Activated naive CD4-positive, alpha-beta T cell treated with anti-CD3 and anti-CD28 coated beads, Interleukin-2, amount 50 U/mL, for 16 hours (primary cell): ENCODE measurements at regions not wholly inside any gene's neighbourhood (a gene's known extent, or its start where the extent isn't known, plus 50 kb on each side); places are given as distances from the start of the nearest gene placed in this dataset.

ENCODE experiments used
- DNase-seq: peaks from one replicate; pipeline ENCODE4 v3.0.0-alpha.2; 2020

DNA sequence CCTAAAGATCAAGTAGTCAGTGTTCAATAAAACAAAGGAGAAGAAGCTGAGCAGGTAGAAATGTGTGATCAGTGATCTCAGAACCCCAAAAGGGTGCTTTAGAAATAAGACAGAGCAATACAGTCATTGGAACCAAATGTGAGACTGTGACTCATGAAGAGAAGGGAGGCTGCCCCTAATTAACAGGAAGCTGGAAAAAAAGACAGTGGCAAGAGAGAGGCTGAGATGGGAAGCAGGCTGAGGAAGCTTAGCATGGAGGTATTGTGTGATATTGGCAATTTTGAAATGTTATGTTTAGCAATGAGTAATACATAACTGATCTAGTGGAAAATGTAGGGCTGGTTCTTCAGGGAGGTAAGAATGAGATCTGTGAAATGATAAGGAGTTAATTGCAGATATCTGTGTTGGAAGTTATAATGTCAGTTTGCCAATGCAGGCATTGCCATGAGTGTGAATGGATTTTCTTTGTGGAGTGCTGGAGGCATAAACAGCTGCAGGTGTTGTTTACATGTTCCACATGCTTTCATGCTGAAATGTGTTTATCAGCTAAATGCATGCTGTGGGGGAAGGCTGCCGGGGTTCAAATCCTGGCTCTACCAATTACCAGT is 90.6 kb upstream of the CACNA1E start:
- DNase-seq, result no peak

DNA sequence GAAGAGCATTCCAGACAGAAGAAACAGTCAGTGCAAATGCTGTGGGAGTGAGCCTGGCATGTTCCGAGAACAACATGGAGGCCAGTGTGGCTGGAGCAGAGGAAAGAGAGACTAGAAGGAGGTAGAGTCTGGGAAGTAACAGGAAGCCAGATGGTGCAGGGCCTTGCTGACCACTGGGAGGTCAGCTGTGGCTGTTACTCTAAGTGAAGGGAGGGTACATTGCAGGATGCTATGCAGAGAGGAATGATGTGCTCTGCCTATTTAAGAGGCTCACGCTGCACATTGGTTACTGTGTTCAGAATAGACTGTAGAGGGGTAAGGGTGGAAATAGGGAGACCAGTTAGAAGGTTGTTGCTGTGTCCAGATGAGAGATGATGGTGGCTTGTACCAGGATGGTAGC is 88.6 kb upstream of the CACNA1E start:
- DNase-seq, result no peak

DNA sequence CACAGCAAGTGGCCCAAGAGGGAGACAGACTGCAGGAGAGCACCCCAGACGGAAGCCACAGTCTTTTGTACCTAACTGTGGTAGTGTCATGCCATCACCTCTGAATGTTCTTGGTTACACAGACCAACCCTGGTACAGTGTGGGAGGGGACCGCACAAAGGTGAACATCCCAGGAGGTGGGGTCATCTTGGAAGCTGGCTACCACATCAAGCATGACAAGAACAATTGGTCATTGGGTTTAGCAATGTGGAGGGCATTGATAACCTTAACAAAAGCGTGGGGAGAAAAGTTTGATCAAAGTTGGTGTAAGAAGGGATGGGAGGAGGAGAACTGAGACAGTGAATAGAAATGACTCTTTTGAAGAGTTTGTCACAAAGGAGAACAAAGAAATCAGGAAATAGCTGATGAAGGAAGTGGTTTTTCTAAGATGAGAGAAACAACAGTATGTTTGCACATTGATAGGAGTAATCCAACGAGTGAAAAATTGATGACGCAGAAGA is 87.1 kb upstream of the CACNA1E start:
- peak; percentile 40 for DNase-seq

DNA sequence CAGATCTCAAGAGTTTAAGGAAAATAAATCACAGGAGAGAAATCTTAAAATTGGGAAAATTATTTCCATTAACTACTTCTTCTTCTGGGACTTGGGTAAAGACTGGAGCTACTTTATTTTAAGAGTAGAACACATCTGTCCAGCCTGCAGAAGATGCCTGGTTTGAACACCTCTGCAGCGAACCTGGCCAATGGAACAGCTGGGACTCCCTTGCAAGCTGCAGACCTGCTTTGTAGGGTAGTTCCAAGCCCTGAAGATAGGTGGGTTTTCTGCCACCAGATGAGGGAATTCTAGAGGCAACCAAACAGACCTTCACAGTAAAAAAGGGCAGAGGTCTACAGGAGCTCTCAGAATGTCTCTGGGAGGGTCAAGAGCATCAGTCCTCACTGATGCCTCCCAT is 86.5 kb upstream of the CACNA1E start:
- DNase-seq, result no peak

DNA sequence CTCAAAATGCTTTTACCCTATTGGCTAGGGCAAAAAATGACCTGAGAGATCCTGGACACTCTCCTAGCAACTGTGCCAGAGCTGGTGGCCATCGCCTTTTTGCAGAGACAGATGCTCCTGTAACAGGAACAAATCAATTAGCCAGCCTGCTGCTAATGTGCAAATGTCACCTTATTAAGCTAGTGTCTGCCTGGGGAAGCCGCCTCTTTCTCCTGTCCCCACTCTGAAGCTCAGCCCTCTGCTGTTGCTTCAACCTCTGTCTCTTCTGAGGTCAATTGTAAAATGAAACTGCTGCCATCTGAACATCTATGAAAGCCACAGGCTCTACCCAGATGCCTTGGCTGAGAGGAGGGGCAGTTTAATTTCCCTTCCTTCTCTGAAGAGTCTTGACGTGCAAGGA is 85.5 kb upstream of the CACNA1E start:
- no peak for DNase-seq

DNA sequence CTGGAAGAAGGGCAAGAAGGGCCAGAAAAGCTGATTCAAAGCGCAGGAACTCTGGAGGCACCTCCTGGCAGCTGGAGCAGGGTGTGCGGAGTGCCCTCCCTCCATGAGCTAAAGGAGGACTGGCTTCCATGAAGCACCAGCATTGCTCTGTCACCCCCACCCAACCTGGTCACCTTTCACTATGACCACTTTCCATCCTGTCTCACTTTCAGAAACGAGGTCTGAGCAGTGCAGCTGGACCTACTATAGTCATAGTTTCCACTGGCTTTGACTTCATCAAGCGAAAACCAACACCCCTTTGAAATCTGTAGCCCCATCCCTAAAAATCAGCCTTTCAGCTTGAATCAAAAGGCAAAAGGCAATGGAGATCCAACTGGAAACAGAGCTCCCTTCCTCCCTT is 84.8 kb upstream of the CACNA1E start:
- DNase-seq, result no peak

DNA sequence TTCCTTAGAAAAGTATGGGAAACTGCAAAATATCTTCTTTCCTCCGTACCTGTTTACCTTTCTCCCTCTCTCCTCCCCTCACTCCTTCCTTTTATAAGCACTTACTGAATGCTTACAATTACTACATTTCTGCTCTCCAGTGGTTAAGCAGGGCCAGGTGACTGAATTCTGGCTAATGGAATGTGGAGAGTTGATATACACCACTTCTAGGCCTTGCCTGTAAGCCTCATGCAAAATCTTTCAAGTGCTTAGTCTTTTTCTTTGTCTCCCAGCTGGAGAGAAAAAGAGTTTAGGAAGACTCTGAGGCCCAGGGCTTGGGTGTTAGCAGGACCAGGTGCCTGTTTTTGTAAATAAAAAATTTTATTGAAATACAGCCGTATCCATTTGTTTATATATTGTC is 77.7 kb upstream of the CACNA1E start:
- DNase-seq, result no peak

DNA sequence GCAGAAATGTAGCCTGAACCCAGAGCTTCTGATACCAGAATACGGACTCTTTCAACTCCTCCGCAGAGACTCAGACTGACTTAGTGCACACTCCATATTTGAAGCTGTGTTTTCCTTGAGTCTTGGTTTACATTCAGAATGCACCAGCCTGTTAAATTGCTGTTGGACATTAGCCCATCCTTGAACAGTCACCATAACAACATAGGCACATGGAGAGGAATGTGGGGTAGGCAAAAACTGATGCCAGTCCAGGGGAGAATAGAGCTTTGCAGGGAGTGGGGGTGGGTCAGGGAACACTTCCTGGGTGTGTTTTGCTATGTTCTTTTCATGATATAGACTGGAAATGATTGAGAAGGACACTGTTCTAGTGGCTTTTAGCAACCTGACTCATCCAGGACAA is 76.3 kb upstream of the CACNA1E start:
- DNase-seq, result no peak

DNA sequence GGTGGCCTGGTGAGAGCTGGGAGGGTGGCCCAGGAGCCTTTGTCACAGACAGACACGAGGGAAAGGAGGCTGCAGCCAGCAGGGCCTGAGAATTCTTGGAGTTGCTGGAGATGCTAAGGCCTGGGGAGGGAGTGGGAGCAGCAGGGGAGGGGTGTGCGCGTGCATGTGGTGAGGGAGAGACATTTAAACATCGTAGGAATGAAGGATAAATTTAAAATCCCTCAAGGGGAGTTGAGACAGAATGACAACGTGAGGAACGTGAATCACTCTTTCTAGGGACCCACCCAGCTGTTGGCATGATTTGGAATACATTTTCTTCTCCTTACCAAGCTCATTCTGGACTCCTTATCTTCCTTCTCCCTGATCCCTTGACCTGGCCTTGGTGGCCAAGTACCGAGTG is 73.3 kb upstream of the CACNA1E start:
- DNase-seq, result no peak

DNA sequence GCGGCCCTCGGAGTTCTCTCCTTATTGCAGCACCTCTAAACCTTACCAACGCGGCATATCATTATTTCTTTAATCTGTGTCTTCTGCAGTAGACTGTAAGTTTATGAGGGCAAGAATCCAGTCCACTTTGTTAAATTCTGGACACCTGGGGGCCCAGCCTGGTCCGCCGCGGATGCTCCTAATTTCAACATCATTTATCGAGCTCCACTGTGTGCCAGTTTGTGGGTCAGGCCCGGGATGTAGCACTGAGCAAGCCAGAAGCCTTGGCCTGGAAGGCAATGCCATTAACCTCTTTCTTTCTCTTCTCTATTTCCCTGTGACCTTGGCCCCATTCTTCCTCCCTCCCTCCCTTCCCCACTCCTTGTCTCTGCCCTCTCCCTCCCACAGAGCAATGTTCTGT is 70.6 kb upstream of the CACNA1E start:
- no peak for DNase-seq

DNA sequence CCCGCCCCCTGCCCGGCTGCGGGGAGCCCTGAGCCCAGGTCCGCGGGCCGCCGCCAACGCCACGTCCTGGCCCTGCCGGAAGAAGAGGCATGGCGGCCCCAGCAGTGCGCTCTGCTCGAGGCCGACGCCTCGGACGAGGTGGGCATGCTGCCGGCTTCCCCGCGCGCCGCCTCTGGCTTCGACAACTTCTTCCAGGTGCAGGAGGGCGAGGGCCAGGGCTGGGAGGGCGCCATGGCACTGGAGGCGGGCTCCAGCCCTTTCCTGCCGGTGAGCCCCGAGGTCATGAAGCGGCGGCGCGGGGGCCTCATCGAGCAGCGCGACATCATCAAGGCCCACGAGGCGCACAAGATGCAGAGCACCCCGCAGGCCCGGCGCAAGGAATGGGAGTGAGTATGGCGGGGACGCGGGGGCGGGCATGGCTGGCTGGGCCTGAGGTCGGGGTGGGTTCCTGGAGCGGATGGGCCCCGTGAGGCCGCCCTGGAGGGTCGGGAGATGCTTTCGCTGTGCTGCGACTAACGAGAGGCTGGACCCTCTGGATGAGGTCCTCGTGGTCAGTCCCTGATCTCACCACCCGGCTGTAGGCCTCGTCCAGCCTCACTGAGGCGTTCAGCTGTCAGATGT is 70.0 kb upstream of the CACNA1E start:
- no peak for DNase-seq

DNA sequence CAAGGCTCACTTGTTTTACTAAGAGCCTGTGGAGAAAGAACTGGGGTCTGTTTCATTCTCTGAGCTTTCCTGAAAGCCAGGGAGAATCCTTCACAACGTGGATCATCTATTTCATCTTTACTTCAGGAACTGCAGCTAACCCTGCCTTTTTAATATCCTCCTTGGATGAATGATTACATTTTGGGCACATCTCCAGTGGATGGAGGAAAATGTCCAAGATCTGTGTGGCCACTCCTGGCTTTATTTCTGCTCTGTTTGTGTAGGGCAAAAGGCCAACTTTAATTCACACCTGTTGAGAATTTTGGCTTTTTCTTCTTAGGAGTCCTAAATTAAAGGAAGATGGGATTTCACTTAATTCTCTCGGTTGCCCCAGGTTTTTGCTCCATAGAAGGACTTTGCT is 69.5 kb upstream of the CACNA1E start:
- no peak for DNase-seq

DNA sequence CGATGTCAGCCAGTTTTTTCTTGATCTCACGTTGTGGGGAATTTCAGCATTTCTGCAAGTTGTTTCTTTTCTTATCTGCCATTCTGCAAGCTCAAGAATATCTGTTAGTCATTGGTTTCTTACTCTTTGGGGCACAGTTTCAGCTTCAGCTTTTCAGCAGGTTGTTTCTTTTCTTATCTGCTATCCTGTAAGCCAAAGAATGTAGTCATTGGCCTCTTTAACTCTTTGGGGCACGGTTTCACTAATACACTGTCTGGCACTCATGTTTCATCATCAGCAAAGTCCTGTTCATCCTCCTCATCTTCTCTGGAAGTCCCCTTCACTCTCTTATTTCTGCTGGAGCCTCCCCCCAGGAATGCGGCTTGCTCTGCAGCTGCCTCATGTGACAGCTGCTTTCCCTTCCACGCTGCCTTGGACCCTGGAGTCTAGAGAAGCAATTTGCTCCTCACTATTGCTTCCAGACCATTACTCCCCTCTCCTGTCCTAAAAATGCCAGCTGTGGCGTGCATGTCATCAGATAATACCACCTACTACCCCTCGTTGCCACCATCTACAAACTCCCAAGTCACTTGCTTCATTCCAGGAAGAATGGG is 67.0 kb upstream of the CACNA1E start:
- no peak for DNase-seq

DNA sequence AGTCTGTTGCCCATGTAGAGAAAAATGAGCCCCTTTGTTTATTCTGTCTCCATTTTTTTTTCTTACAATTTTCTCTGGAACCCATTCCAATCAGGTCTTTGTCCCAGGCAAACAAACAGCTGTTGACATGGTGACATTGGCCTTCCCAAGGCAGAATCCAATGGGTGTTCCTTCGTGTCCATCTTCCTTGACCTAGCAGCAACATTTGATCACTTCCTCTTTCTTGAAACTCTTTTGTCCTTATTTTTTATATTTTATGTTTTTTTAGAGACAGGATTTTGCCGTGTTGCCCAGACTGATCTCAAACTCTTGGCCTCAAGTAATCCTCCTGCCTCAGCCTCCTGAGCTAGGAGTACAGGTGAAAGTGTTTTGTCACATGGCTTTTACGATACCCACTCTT is 65.4 kb upstream of the CACNA1E start:
- no peak for DNase-seq

DNA sequence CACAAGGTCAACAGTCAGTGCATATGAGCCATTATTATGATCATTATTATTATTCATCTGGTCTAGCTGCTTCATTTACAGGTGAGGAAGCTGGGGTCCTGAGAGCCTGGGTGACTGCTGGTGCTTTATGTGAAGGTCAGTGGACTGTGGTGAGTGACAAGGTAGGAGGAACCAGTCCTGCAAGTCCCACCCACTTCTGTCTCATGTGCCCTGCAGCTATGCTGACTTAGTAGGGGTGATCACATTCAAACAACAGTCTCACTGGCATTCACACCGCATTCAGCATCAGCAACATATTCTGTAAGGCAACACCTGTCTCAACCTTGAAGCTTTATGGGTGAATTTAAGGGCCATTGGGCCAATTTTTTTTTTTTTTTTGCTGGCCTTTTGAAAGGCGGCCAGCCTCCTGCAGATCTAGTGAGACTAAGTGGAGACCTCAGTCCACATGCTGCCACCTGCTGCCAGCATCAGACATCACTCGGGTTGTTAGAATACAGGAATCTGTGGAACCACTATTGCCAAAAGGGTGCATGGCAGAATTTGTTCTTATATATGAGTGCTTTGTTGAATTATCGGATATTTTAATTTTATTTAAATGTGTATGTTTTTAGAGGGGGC is 59.9 kb upstream of the CACNA1E start:
- peak; percentile 36 for DNase-seq

DNA sequence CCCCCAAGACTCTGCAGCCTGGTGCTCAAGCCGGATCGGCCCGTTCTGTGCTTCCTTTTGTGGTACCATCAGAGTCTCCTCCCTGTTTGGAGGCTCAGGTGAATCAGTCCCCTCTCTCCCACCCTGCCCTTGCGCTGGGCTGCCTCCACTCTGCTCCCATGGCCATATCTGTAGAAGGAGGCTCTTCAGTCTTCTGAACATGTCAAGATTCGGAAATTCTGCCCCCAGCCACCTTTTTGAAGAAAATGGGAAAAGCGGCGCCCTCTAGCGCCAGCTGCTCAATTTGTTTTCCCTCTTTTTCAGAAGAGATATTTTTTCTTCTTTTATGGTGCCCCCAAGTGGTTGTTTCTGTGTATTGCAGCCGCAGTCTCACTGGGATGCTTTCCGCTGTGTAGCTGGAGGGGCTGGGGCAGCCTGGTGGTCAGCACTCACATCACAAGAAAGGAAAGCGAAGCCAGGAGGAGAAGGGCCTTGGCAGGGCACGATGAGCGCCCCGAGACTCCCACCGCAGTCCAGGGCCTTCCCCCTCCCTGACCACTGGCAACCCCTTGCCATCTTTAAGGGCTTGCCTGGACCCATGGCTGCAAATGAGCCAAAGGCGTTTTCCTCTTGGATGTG is 58.4 kb upstream of the CACNA1E start:
- peak; percentile 78 for DNase-seq

DNA sequence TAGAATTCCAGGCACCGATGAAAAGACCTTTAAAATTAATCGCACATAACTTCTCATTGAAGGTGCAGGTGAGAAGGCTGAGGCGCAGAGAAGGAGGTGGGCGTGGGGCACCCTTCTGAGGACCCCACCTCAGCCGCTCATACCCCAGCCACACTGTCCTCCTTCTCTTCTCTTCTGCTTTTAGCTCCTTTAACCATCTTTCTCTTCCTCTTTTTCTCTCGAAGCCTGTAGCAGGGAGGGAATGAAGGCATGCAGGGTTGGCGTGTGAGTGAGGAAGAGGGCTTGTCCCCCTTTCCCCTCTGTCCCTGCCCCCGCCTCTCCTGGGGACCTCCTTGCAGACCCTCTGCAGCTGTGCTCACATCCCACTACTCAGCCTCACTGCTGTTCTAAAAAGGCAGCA is 57.8 kb upstream of the CACNA1E start:
- DNase-seq, result no peak

DNA sequence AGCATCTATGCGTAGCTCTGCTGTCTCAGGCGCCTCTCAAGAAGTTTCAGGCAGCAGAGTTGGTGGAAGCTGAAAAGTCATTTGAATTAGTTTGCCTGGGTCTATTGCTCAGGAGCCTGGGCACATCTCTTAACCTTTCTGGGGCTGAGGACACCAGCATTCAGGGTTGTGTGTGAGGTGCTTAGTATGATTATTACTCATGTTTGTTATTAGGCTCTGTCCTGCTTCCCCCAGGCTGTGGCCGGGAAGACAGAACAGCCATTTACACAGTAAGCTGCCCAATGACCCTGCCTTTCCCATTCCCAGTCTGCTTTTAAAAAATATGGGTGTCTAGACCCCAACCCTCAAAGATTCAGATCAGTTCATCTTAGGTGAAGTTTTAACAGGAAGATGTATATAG is 53.9 kb upstream of the CACNA1E start:
- DNase-seq, result no peak

DNA sequence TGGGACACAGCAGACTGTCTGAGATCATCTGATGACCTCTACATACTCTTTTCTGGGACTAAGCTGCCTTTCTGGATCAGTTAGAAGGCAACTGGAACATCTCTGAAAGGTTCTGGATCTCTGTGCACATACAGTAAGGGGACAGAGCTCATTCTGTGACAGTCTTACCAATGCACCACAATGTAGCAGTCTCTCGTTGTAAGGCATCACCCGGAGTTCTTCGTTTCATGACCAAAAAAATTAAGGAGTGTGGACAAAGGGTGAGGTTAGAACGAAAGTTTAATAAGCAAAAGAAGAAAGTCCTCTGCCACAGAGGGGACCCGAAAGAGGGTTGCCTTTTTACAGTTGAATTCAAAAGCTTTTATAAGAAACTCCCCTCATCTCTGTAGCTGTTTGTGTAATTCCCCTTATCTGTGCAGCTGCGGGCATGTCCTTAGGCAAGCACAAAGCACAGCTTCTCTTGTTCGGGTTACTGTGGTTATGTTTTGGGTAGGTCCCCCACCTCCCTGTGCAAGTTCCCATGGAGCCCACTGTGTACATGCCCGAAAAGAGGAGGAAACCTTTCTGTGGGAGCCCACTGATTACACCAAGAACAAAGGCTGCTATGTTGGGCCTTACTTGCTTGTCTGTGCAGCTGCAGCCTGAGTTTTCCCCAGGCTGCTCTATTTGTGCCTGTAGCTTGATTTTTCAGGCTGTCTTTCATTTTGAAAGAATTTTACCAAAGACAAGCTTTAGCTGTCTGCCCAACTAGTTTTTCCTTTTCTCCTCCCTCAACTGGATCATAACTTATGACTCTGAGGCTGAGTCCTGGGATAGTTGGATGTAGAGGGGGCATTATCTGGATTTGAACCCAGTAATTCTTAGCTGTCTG is 53.1 kb upstream of the CACNA1E start:
- DNase-seq, result no peak
